Stimulated activated CD8-positive, alpha-beta memory T cell treated with anti-CD3 and anti-CD28 coated beads, Interleukin-2, amount 100 ng/mL, for 48 hours (primary cell): ENCODE measurements at regions not wholly inside any gene's neighbourhood (a gene's known extent, or its start where the extent isn't known, plus 50 kb on each side); places are given as distances from the start of the nearest gene placed in this dataset.
A peak's percentile ranks its signal among the peaks of the same experiment; 100 is the strongest.
"Not testable (repeated sequence)": the region's sequence is repeated elsewhere in the genome, so short reads cannot be mapped to it uniquely, and the experiment has no call there.

Experiments
- DNase-seq, 2 donors: peaks; one replicate each; pipeline ENCODE4 v3.0.0-alpha.2; 2020; ENCODE audit warnings: low read depth in 2 of 2

GRCh38 chr17:21551081-21551881 is 141.0 kb upstream of the KCNJ18 start:
- peak; percentile 70 to 71 for DNase-seq

- not testable (repeated sequence) for DNase-seq
Measured at GRCh38 chr17:21558921-21559320, 133.4 kb upstream of the KCNJ18 start.

DNA sequence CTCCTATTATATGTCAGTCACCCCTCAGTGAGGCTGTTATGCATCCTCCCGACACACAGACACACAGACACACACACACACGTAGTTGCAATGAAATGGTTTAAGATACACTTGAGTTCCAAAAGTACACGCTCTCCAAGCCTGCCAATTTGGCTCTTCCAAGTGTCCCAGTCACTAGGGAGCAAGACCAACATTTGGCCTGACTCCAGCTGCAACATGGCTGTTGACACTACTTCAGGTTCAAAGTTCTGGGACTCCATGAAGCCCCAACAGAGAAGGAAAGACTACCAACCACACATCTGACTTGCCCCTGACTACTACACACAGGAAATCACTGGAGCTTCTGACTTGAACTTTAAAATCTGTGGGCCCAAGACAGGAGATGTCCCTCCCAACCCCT is 128.1 kb upstream of the KCNJ18 start:
- no peak for DNase-seq

DNA sequence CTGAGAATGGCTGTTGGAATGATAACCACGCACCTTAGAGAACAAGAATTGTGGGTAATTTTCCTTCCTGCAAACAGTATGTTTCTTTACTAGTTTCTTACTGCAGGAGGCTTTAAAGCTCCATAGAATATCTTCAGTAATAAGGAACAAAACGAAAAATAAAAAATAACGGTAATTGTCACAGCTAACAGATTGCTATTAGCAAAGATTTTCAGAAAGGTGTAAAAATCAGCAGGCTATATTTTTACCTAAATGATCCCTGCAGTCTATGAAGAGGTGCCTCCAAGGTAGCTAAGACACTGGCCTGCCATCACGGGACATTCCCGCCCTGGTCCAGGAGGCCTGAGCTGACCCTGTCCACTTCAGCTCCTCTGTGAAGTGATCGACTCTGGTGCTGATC is 127.6 kb upstream of the KCNJ18 start:
- not testable (repeated sequence) for DNase-seq

- DNase-seq = not testable (repeated sequence)
Measured at GRCh38 chr17:21570427-21570826, 121.9 kb upstream of the KCNJ18 start.

DNA sequence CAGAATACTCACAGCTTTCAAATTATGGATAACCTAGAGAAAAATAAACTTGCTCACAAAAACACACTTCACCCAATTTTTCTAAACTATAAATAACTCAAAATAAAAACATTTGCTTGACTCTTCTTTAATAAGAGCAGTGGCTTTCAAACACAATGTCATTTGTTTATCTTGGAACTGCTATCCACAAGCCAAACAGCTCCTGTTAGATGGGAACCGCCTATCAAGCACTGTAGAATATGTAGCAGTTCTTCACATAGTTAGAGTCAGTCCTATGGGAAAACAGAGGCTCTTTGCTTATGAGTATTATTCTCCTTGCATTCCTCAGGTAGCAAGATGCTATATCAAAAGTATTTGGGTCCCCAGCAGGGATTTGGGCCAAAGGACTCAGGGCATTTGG is 120.2 kb upstream of the KCNJ18 start:
- not testable (repeated sequence) for DNase-seq

DNA sequence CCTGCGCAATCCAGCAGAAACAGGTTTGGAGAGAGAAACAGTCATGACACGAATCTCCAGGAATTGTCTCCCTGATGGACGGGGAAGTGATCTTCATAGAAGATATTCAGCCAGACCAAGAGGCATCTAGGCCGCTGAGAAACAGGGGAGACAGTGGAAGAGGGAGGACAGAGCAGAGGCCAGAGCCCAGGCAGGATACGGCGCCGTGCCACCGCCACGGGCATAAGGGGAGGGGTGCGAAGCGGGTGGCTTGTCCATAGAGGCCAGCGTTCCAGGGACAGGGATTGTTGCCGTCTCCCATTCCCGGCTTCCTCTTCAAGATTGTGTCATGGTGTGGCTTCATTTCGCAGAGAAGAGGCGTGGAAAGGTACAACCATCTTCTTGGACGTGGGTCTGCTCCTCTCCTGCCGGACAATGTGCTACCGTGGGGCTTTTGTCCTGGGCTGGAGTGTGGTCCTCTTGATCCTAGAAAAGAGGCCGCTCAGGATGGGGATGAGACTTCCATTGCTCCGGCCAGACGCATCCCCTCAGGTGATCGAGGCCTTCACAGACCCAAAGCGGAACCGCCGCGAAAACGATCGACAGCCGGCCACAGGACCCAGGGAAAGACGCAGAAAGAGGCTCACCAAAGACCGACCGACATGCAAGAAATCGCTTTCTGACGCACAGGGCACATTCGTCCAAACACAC is 118.9 kb upstream of the KCNJ18 start:
- not testable (repeated sequence) for DNase-seq

- DNase-seq = peak in 1 of 2 donors; percentile 25
Measured at GRCh38 chr17:21573961-21574610, 118.2 kb upstream of the KCNJ18 start.

GRCh38 chr17:21574611-21575255 is 117.6 kb upstream of the KCNJ18 start:
- not testable (repeated sequence) for DNase-seq

DNA sequence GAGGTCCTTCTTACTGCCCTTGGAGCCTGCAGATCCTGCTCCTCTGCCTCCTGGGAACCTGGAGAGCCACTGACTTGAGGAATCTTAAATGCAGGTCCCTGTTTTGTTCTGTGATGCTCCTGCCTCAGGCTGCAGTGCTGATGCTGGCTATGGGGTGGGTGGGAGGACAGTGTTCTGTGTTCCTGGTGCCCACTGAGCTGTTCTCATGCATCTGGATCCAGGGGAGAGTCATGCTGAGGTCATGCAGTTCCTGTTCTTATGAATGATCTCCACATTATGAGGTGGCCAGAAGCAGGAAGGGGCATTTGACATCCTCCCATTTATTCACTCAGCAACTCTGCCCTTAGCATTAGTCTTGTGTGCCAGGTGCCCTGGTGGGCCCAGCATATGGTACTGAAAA is 113.5 kb upstream of the KCNJ18 start:
- DNase-seq = not testable (repeated sequence)

DNA sequence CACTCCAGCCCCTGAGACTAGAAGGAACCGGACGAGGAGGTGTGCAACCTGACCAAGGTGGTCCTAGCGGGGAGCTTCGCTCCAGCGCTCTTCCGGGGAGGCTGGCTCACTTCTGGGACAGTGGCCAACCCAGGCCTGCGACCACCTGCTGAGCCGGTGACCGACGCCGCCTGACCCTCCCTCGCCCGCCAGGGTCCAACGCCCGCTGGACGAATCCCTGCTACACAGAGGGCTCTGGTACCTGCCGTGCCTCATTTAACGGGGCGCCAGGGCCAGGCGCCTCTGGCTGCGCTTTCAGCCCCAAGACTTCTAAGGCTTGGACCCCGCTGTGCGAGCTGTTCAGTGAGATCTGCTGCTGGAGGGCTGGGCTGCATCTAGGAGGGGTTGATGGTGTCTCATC is 99.5 kb upstream of the KCNJ18 start:
- no peak for DNase-seq

DNA sequence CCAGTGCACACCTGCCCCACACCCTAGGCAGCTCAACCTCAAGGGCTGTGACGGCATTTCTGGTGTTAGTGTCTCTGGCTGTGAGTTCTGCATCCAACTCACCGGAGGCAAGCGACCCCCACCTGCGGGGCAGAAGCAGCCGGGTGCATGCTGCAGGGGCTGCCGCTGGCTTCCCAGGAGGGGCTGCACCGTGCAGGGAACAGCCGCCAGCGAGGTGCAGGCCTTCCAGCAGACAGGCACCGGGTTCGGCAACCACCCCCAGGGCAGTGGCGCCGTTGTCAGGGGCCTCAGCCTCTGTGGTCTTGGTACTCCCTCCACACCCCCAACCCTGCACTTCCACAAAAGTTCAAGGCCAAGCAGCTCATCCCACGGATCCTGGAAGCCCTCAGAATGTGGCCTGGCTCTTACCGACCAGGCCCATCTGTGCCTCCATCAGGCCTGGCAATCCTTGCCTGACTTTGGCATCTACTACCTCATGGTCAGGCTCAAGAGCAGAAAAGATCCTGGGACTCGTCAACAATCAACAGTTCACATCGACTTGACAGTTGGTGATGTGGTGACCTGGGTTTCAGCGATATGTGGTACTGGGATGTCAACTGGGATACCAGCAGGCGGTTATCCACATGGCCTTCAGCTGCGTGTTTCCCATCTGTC is 98.7 kb upstream of the KCNJ18 start:
- DNase-seq = not testable (repeated sequence)

DNA sequence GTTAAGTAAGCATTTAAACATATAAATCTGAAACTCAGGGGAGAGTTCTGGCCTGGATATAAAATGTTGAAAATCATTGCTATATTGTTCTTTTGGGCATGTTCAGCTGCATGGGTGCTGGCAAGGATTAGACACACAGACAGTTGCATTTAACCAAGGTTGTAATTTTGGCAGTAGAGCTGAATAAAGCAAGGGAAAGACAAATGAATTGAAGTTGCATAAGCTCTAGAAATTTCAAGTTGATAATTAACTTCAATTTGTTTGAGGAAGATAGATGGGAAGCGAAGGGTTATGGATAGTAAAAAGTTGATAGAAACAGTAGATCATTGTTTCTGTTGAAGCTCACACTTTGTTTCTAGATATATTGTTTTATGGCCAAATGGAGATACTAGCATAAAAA is 97.2 kb upstream of the KCNJ18 start:
- no peak for DNase-seq

- no peak for DNase-seq
Measured at GRCh38 chr17:21602176-21602575, 90.1 kb upstream of the KCNJ18 start.

DNA sequence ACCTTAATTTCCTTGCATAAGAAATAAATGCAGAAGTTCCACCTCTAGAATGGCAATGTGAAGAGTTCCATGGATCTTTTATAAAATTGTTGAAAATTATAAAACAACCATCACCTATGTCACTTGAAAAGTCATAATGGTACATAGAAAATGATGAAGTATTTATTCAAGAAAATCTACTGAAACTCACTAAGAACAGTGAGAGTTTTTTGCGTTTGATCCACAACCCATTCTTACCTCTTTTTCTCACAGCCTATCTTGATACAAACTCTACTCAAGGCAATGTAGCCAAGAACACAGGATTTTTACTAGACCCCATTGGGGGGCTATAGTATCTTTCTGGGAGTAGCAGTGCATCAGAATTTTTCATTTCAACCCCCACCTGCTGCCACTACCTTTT is 89.0 kb upstream of the KCNJ18 start:
- DNase-seq = not testable (repeated sequence)

DNA sequence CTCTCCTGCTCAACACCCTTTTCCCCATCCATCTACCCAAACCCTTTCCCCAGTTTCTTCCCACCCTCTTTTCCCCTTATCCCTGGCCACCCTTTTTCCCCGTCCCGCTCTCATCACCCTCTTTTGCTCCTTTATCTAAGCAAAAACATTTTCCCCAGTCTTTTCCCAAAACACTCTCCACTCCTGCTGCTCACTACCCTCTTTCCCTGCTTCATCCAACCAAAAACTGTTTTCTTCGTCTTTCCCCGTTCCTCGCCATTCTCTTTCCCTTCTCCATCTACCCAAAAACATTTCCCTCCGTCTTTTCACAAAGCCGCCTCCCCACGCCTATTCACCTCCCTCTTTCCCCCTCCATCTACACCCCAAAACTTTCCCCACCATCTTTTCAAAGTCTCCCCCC is 80.9 kb upstream of the KCNJ18 start:
- not testable (repeated sequence) for DNase-seq

DNA sequence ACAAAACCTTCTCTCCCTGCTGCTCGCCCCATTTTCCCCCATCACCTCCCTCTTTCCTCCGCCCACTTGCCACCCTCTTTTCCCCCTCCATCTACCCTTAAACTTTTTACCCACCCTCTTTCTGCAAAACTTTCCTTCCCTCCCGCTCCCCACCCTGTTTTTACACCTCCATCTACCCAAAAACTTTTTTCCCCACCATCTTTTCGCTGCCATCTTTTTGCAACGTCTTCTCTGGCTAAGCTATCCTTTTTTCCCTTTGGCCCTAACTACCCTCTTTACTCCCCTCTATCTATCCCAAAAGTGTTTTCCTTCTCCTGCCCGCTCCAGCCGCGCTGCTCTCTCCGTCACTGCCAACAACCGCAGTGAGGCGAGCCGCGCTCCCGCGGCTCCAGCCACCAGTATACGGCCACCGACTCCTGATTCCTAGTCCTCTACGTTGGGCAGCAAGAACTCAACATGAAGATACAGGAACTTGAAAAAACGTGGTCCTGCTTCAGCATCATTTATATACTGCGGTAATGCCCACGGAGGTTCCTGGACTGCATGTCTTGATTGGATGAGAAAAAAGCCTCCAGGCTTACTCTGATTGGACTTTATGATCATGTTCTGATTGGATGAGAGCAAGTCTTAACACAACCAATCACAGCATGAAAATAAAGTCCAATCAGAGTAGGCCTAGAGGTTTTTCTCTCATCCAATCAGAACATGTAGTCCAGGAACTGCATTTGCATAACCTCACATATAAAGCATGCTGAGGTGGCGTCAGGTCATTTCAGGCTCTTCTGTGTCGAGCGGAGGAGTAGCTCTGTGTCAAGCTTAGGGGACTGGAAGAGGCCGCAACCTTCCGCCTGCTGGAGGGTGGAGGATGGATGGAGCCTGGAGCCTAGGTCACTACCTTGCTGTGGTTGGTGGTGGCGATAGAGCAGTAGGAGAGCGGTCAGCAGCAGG is 79.9 kb upstream of the KCNJ18 start:
- DNase-seq = not testable (repeated sequence)

GRCh38 chr17:21613071-21613429 is 79.3 kb upstream of the KCNJ18 start:
- DNase-seq = no peak

DNA sequence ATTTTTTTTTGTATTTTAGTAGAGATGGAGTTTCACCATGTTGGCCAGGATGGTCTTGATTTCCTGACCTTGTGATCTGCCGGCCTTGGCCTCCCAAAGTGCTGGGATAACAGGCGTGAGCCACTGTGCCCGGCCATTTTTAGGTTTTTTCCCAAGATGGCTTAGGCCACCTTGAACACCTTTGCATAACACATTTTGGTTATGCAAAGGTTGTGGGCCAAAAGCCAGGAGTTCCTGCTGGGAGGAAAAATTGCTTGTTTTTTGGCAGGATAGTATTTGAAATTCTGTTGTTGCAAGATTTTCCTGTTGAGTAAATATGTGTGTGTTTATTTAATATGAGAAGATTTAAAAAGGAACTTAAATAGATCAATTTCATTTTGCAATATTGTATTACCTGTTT is 65.3 kb upstream of the KCNJ18 start:
- not testable (repeated sequence) for DNase-seq
